Glutamatergic neuron (in vitro differentiated cells): ENCODE measurements at regions not wholly inside any gene's neighbourhood (a gene's known extent, or its start where the extent isn't known, plus 50 kb on each side); places are given as distances from the start of the nearest gene placed in this dataset.

Experiments used
- DNase-seq: peaks from one replicate; pipeline ENCODE4 v3.0.0; 2022
- H3K27ac Mint-ChIP-seq: one replicate; pipeline ENCODE4 v1.8.0; 2020; ENCODE audit warnings: mild to moderate bottlenecking, mixed read lengths, inconsistent platforms; ENCODE audit not compliant: unreplicated experiment
- H3K27me3 Mint-ChIP-seq: one replicate; pipeline ENCODE4 v1.8.0; 2020; ENCODE audit warnings: mild to moderate bottlenecking, moderate library complexity, mixed read lengths, inconsistent platforms; ENCODE audit not compliant: unreplicated experiment
- H3K36me3 Mint-ChIP-seq: one replicate; pipeline ENCODE4 v1.8.0; 2020; ENCODE audit warnings: mild to moderate bottlenecking, mixed read lengths, inconsistent platforms; ENCODE audit not compliant: unreplicated experiment
- H3K4me1 Mint-ChIP-seq: one replicate; pipeline ENCODE4 v1.8.0; 2020; ENCODE audit warnings: mild to moderate bottlenecking, low read depth, mixed read lengths, inconsistent platforms; ENCODE audit not compliant: unreplicated experiment
- H3K4me3 Mint-ChIP-seq: one replicate; pipeline ENCODE4 v1.8.0; 2020; ENCODE audit warnings: mild to moderate bottlenecking, mixed read lengths, inconsistent platforms; ENCODE audit not compliant: unreplicated experiment
- H3K9me3 Mint-ChIP-seq: one replicate; pipeline ENCODE4 v1.8.0; 2020; ENCODE audit warnings: mild to moderate bottlenecking, moderate library complexity, mixed read lengths, inconsistent platforms; ENCODE audit not compliant: unreplicated experiment
- CTCF ChIP-seq: fragments of 200-600 bp; sonication (generic); IDR thresholded peaks from one replicate; pipeline ENCODE4 v1.5.0; 2021; ENCODE audit not compliant: partially characterized antibody, unreplicated experiment

- H3K4me1 Mint-ChIP-seq: peaks cover 12% of the 10 kb centered on the region
- peaks cover 3% of the 10 kb centered on the region for H3K9me3 Mint-ChIP-seq
- no peaks in the 10 kb centered on the region for H3K36me3 Mint-ChIP-seq
- H3K27me3 Mint-ChIP-seq: no peaks in the 10 kb centered on the region
- H3K27ac Mint-ChIP-seq: no peak overlapping the region
- no peak for DNase-seq
- TF ChIP-seq CTCF: no peak
- no peak overlapping the region for H3K4me3 Mint-ChIP-seq
Measured at GRCh38 chr1:162919034-162919433, 58.1 kb upstream of the CCDC190 start.

GRCh38 chr1:162918151-162918754 lies 57.3 kb upstream of the CCDC190 start:
- H3K27me3 Mint-ChIP-seq: no peaks in the 10 kb centered on the region
- no peak overlapping the region for H3K4me3 Mint-ChIP-seq
- no peak for TF ChIP-seq CTCF
- peaks cover 7% of the 10 kb centered on the region for H3K4me1 Mint-ChIP-seq
- H3K36me3 Mint-ChIP-seq: no peaks in the 10 kb centered on the region
- H3K27ac Mint-ChIP-seq: no peak overlapping the region
- H3K9me3 Mint-ChIP-seq: peaks cover 3% of the 10 kb centered on the region
- no peak for DNase-seq

GRCh38 chr1:162916821-162917613 lies 56.0 kb upstream of the CCDC190 start:
- no peak for DNase-seq
- Mint-ChIP-seq H3K4me3 (no peak overlapping the region), H3K27ac (no peak overlapping the region), H3K4me1 (no peaks in the 10 kb centered on the region), H3K27me3 (no peaks in the 10 kb centered on the region), H3K9me3 (peaks cover 11% of the 10 kb centered on the region), H3K36me3 (peaks cover 7% of the 10 kb centered on the region)
- no peak for TF ChIP-seq CTCF

GRCh38 chr1:162916407-162916806 lies 55.4 kb upstream of the CCDC190 start:
- peaks cover 9% of the 10 kb centered on the region for H3K36me3 Mint-ChIP-seq
- no peak overlapping the region for H3K27ac Mint-ChIP-seq
- H3K9me3 Mint-ChIP-seq: peaks cover 11% of the 10 kb centered on the region
- no peak overlapping the region for H3K4me3 Mint-ChIP-seq
- no peak for DNase-seq
- H3K27me3 Mint-ChIP-seq: no peaks in the 10 kb centered on the region
- no peak for TF ChIP-seq CTCF
- no peaks in the 10 kb centered on the region for H3K4me1 Mint-ChIP-seq

- H3K4me3 Mint-ChIP-seq: no peak overlapping the region
- no peak for TF ChIP-seq CTCF
- peaks cover 9% of the 10 kb centered on the region for H3K36me3 Mint-ChIP-seq
- no peaks in the 10 kb centered on the region for H3K4me1 Mint-ChIP-seq
- no peak overlapping the region for H3K27ac Mint-ChIP-seq
- no peak for DNase-seq
- H3K27me3 Mint-ChIP-seq: no peaks in the 10 kb centered on the region
- H3K9me3 Mint-ChIP-seq: peaks cover 12% of the 10 kb centered on the region
Measured at GRCh38 chr1:162914601-162915000, 53.6 kb upstream of the CCDC190 start.
